ENCODE measurements at regions not wholly inside any gene's neighbourhood (a gene's known extent, or its start where the extent isn't known, plus 50 kb on each side); places are given as distances from the start of the nearest gene placed in this dataset.

GRCh38 chr1:242827538-242827937, 303.0 kb upstream of the PLD5 start:
- ATAC-seq (no peak), DNase-seq (no peak)
- H3K9me3 ChIP-seq = no peaks in the 10 kb centered on the region
- H3K4me1 ChIP-seq (ENCODE audit: low read depth) = no peaks in the 10 kb centered on the region
- TF ChIP-seq CTCF (IDR thresholded peaks at IDR 0.05) = no peak
- intact Hi-C loops (cut with DNase I, micrococcal nuclease) = no loop called here
- H3K36me3 ChIP-seq (ENCODE audit: low read depth) = no peaks in the 10 kb centered on the region
- no peak overlapping the region for H3K4me3 ChIP-seq

GRCh38 chr1:242826701-242827336, 302.3 kb upstream of the PLD5 start:
- Histone ChIP-seq H3K4me3 (no peak overlapping the region), H3K36me3 (ENCODE audit: low read depth) (no peaks in the 10 kb centered on the region), H3K9me3 (no peaks in the 10 kb centered on the region), H3K4me1 (ENCODE audit: low read depth) (no peaks in the 10 kb centered on the region)
- intact Hi-C loops (cut with DNase I, micrococcal nuclease) = no loop called here
- DNase-seq (no peak), ATAC-seq (no peak)
- no peak for TF ChIP-seq CTCF (IDR thresholded peaks at IDR 0.05)

GRCh38 chr1:242824435-242824834, 299.9 kb upstream of the PLD5 start:
- no peaks in the 10 kb centered on the region for H3K36me3 ChIP-seq (ENCODE audit: low read depth)
- intact Hi-C loops (cut with DNase I, micrococcal nuclease) = no loop called here
- no peak overlapping the region for H3K4me3 ChIP-seq
- H3K4me1 ChIP-seq (ENCODE audit: low read depth) = no peaks in the 10 kb centered on the region
- no peak for DNase-seq
- no peak for ATAC-seq
- no peak for TF ChIP-seq CTCF (IDR thresholded peaks at IDR 0.05)
- H3K9me3 ChIP-seq = no peaks in the 10 kb centered on the region

GRCh38 chr1:242813490-242814091, 289.1 kb upstream of the PLD5 start:
- no peaks in the 10 kb centered on the region for H3K4me1 ChIP-seq (ENCODE audit: low read depth)
- intact Hi-C loops (cut with DNase I, micrococcal nuclease) = no loop called here
- H3K9me3 ChIP-seq = no peaks in the 10 kb centered on the region
- no peak for TF ChIP-seq CTCF (IDR thresholded peaks at IDR 0.05)
- H3K4me3 ChIP-seq = no peak overlapping the region
- ATAC-seq = no peak
- H3K36me3 ChIP-seq (ENCODE audit: low read depth) = no peaks in the 10 kb centered on the region
- DNase-seq = no peak

- no peaks in the 10 kb centered on the region for H3K9me3 ChIP-seq
- H3K4me1 ChIP-seq (ENCODE audit: low read depth) = no peaks in the 10 kb centered on the region
- no peak for ATAC-seq
- no peak overlapping the region for H3K4me3 ChIP-seq
- intact Hi-C loops (cut with DNase I, micrococcal nuclease) = no loop called here
- no peak for DNase-seq
- no peak for TF ChIP-seq CTCF (IDR thresholded peaks at IDR 0.05)
- no peaks in the 10 kb centered on the region for H3K36me3 ChIP-seq (ENCODE audit: low read depth)
Measured at GRCh38 chr1:242811092-242811840, 286.8 kb upstream of the PLD5 start.
